HG03095 (cell line): ENCODE measurements at regions not wholly inside any gene's neighbourhood (a gene's known extent, or its start where the extent isn't known, plus 50 kb on each side); places are given as distances from the start of the nearest gene placed in this dataset.
A peak's percentile ranks its signal among the peaks of the same experiment; 100 is the strongest.

ENCODE experiments used
- ATAC-seq: cut with Tn5 transposase; IDR thresholded peaks from one replicate; pipeline ENCODE4 v1.9.1; 2021; ENCODE audit warnings: moderate library complexity; ENCODE audit not compliant: unreplicated experiment

DNA sequence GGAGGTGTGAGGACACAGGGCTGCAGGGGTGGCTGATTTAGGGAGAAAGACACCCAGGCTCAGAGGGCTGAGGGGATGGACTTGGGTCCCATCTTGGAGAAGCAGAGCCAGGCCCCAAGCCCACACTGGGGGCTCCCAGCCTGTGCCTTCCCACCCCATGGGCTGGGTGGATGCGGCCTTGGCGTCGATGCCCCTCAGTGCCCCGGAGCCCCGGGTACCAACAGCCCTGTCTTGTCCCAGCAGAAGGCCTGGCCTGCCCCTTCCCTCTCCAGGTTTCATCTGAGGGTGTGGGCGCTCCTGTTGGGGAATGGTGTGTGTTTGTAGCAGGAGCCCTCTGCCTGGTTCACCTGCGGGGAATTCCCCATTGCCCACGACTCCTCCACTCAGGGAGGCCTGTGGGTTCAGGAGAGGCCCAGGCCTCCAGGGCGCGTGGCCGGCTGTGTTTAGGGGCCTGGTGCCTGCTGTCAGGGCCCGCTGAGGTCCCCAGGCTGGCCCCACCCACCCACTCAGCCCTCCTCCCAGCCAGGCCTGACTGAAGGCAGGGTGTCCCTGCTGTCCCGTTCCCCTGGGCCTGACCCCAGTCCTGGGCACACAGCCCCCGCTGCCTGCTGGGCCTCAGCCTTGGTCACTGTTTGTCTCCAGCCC, 51.1 kb upstream of the BEGAIN start:
- ATAC-seq: no peak

DNA sequence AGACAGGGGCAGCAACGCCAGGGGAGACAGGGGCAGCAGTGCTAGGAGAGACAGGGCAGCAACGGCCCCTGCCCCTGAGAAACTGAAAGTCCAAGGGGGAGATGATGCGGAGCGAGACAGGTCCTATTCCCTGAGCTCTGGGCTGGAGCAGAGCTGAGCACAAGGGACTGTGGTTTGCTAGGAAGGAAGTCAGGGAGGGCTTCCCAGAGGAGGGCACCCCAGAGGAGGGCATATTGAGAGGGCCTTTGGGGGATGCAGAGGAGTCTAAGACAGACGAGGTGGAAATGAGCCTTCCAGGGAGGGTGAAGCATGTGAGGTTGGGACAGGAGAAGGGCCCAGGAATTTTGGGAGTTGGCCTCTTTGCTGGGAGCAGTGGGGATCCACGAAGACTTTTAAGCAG, 52.1 kb upstream of the BEGAIN start:
- ATAC-seq: no peak

DNA sequence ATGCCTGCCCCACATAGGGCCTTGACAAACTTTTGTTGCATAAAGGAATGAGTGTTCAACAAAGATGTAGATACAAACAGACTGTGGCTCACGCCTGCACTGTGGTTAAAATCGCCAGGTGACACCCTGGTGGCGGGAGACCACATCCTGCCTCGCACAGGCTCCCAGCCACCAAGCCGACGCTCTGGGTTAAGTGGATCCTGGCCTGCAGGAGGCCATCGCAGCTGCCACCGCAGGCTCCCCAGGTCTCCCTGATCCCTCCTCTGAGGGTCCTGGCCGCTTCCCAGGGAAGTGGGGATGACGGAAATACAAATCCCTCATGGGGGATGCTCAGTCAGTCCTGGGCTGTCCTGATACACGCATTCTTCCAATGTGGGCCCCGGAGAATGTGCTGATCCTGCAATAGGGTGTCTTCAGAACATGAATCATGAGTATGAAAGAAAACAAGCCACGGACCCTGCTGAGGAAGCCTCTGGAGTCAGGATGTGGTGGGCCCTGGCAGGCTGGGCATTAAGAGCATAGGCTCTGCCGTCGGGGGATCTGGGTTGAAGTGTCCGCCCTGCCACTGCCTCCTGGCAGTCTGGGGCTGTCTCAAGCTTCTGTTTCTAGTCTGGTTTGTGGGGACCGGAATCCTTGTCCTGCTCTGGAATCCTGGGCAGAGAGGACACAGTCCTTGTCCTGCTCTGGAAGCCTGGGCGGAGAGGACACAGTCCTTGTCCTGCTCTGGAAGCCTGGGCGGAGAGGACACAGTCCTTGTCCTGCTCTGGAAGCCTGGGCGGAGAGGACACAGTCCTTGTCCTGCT, 53.5 kb upstream of the BEGAIN start:
- ATAC-seq: peak; percentile 87

DNA sequence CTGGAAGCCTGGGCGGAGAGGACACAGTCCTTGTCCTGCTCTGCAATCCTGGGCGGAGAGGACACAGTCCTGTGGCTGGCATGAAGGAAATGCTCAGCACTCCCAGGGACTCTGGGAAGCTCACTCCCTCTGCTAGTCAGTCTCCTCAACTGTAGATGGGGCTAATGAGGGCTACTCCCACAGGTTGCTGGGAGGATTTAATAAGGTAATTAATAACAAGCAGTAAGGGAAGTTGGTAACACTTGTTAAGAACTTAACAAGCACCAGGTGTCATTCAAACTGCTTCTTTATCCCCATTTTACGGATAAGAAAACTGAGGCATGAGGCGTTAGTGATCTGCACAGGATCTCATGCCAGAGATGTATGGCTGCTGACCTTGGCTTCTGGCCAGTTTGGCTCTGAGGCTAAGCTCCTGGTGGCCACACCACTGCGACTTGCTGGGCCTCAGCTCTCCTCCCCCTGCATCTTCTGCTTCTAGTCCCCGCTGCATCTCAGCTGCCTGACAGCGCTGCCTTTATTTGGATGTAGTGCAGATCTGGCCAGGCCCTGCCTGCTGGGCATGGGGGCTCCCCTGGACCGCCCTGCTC, 54.1 kb upstream of the BEGAIN start:
- no peak for ATAC-seq

DNA sequence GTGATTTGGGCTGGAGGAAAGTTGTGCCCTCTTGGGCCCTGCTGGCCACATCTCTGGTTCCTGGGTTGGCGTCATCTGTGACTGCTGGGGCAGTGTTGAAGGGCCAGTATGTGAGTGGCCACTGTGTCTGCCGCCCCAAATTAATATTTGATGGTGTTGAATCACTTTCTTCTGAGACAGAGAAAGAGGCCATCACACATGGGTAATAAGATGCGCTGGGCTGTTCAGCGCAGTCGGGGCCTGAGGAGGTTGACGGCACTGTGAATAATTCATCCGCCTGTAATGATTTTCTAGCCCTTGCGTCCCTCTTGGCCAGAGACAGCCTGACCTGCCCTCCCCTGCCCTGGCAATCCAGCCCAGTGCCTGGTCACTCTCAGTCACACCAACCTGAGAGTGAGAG, 56.2 kb upstream of the BEGAIN start:
- no peak for ATAC-seq

DNA sequence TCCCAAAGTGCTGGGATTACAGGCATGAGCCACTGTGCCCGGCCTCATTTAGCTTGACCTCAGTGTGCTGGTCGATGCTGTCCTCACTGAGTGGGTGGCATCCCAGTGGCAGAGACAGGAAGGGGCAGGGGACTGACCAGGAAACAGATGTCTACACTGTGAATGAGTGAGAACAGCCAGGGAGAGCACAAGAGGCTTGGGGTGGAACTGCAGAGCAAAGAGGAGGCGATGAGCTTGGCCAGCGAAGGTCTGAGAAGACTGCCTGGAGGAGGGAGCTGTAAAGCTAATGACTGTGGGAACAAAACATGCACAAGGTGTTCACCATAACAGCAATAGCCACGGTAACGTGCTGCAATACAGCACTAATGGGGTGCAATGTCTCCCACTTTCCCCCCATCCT, 57.2 kb upstream of the BEGAIN start:
- no peak for ATAC-seq

DNA sequence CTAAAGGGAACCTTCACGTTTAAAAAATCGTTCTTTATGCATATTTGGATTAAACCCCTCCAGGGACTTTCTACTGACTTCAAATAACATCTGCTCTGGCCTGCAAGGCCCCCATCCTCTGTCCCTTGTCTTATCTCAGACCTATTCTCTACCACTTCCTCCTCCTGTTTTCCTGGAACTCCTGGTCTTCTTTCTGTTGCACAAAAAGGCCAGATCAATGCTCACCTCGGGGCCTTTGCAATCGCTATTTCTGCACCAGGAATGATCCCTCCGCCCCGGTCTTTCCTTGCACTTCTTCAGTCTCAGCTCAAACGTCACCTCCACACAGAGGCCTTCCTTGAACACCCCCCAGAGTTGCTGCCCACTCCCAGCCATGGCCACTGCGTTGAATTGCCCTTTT, 57.6 kb upstream of the BEGAIN start:
- no peak for ATAC-seq

DNA sequence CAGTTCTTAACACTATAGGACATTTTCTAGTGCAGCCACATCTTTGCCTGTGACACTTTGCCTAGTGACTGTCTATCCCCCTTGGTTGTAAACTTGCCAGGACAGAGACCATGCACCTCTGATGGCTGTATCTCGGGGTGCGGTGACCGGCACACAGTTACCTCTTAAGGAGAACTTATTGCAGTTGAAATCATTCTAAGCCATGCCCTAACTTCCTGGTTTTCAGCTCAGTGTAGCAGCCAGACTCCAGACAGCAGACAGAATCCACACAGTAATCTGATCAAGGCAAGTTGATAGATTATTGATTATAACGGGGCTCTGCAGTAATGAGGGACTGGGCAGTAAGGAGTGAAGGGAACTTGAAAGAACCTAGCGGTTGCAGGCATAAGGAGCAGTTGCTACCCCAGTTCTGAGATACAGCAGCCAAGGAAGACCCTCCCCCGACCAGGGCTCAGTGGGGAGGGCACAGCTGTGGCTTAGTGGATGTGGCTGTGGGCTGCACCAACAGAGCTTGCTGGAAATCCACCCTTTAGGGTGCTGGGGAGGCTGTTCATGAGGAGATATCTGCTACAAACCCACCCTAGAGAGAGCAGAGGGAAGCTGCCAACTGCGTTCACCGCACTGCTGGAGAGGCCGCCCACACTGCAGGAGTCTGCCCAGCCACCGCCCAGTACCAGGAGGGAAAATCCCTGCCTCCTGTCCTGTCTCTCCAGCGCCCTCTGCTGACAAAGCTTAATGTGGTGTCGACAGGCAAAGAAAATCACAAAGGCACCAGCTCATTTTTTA, 58.2 kb upstream of the BEGAIN start:
- peak; percentile 61 for ATAC-seq

DNA sequence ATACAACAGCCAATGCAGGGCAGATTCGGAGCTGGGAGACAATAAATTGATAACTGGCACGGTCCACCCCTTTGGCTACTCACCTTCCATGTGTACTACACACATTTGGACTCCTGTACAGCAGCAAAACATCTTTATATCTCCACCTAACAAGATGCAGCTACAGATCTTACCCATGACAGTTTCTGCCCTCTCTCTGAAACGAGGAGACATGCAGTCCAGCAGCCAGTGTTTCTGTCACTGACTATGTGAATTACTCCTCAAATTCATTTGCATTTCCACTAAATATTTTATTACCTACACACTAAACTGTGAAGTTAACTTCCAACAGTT, 58.7 kb upstream of the BEGAIN start:
- ATAC-seq: no peak

DNA sequence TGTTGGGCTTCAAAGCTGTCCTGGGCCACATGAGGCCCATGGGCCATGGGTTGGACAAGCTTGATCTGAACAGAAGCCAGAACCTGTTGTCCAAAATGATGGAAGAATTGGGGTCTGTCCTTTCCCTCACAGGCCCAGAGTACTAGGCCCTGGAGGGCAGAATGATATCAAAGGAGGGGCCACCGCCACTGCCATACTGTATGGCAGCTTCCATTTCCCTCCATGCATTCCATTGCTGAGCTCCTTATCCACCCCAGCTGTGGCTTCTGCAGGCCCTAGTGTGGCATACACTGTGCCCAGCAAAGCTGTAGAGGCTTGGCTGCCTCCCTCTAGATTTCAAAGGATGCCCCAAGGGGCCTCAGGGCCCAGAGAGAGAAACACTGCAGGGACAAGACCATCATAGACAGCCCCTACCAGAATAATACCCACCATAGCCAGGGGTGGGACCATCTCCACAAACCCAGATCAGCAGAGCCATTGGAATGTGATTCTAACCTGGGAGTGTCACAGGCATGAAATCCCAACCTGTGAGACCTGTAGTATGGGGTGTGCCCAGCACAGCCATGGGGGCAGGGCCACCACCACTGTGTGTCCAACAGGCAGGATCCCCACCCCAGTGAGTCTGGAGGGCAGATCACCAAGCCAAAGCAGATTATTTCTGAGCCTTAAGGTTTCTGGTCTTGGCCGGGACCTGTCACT, 61.4 kb upstream of the BEGAIN start:
- ATAC-seq: no peak

DNA sequence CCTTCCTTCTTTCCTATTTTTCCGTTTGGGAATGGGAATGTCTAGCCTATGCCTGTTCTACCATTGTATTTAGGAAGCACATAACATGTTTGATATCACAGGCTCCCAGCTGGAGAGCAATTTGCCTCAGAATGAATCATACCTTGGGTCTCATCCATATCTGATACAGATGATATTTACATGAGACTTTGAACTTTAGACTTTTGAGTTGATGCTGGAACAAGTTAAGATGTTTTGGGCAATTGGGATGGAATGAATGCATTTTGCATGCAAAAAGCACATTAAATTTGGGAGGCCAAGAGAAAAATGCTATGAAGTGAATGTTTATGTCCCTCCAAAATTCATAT, 61.9 kb upstream of the BEGAIN start:
- ATAC-seq: no peak

DNA sequence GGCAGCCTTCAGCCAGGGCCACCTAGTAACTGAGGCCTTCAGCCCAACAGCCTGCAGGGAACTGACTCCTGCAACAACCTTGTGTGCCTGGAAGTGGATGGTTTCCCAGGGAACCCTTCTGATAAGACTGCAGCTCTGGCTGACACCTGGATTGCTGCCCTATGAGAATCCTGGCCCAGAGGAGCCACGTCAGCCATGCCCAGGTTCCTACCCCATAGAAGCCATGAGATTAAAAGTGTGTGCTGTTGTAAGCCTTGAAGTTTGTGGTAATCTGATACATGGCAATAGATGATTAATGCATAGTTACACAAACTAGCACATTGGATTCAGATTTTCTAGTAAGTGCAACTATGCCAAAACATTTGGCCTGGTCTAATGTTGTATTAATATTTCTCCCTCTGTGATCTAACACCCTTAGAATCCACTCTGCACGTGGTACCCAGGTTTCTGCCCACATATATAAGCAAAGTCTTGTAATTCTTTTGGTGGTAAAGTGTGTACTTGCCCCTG, 64.8 kb upstream of the BEGAIN start:
- ATAC-seq: no peak

DNA sequence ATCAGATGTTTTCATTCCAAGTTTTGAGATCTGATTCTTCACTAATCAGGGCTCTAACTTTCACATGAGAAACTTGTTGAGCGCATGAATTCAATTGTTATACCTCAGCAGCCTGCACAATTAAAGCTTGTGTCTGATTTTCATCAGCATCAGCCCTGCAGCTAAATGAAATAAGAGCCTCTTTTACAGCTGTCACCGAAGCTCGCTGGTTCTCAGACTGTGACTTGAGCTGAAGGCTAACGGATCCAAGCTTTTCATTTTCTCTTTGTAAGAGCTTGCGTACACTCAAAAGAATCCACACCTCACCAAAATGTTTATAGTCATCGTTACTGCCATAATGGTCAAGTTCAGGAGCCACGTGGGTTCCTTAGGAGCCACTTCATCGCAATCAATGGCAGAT, 65.5 kb upstream of the BEGAIN start:
- ATAC-seq: no peak

DNA sequence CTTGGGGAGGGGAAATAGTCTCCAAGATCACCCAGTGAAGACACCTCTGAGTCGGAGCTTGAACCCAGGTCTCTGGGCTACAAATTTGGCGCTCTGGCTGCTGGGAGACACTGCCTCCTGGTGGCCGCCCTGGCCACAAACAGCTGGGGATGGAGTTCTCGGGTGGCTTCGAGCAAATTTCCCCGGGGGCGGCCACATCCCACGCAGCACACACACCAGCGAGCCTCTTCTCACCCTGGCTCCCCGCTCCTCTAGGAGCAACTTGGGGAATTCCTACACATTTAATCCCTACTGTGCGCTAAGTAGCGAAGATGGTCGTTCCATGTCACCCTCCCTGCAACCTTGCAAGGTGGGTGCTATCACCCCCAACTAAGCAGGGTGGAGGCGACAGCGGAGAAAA, 66.2 kb upstream of the BEGAIN start:
- no peak for ATAC-seq

DNA sequence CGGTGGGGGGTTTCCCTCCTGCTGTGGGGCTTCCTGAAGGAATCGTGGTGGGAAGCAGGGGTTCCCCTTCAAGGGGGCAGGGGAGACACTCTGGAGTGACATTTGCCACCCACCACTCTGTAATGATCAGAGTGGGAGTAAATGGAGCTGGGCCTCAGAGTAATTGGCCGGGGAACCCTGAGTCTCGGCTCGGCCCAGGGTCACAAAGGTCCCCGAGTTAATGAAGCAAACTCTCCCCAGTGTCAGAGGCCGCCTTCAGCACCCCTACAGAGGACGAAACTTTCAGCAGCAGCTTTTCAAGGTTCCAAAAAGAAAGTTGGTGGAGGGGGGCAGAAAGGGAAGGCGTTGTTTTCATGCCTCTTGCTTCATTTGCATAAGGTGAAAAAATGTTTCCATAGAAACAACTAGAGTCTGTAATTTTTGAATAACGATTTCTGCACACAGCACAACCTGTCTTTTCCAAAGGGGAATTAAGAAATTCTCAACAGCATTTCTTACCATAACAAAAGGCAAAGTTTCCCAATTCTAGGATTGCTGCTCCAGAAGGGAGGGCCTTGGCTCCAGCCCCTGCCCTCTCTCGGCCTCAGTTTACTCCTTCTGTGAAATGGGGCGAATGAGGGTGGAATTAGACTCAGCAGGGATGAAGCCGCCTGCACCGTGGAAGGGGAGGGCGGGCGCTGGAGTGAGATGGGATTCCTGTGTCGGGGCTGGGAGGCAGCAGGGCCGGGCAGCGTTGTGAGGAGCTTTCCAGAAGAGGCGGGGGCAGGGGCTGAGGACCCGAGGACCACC, 67.0 kb upstream of the BEGAIN start:
- ATAC-seq: no peak

DNA sequence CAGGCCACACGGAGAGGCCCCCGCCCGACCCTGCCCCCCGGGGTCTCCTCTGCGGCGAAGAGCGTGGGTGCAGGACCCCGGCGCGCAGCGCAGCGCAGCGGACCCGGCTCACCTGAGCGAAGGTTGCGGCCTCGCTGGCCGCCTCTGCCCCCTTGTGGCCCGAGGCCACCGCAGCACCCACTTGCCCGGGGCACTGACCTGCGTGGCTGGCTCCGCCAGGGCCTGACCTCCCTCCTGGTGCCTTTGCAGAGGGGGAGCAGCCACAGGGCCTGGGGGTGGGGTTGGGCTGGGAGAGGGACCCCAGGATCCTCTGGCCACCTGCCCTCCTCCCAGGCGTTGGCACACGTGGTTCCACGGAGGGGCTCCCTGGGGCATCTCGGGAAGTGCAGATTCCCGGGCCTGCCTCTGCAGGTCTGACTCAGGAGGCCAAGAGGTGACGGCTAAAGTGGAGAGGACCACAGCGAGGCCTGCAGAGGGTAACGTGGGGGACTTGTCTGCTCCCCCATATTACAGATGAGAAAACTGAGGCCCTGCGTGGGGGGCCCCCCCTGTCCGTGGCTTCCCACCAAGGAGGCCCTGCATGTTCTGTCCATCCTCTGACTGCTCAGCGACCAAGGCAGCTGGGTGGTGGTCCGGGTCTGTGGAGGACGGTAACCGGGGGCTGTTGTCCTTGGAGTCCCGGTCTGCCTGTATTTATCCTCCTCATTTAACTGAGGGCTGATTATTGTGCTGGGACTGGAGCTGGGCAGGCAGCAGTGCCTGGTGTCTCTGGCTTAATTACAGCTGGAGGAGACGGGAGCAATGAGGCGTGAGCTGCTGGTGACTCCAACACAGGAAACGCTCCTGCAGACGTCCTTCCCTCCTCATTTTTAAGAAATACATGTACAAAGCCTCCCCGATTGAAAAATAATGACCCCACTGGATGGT, 67.9 kb upstream of the BEGAIN start:
- ATAC-seq: no peak

DNA sequence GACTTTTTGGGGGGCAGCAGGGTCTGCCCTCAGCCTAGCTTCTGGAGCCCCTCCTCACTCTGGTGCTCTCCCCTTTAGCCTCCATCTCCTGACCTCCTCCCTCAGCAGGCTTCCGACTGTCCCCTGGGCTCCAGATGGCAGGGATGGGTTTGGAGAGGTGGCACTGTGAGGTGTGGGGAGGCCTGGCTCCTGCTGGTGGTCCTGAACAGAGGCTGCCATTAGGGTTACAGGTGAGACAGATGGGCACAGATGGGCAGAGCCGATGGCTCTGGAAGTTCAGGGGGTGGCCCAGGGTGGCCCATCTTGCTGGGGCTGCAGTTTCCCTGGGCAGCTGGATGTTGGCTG, 68.5 kb upstream of the BEGAIN start:
- no peak for ATAC-seq

DNA sequence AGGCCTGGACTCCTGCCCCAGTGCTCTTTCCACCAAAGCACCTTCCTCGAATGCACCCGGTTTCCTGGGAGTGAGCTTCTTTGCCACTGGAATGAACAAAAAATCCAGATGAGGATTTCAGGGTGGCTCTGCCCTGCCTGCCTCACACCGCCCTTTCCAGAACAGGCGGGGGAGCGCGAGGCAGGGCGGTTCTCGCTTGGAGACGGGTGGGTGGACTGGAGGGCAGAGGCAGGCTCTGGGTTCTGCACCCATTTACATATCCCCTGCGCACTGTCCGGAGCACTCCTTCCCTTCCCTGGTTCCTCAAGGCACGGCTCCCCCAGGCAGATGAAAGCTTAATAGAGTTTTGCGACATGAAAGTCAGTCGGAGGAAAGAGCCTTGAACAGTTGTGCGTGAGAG, 69.7 kb upstream of the DLK1 start:
- no peak for ATAC-seq

DNA sequence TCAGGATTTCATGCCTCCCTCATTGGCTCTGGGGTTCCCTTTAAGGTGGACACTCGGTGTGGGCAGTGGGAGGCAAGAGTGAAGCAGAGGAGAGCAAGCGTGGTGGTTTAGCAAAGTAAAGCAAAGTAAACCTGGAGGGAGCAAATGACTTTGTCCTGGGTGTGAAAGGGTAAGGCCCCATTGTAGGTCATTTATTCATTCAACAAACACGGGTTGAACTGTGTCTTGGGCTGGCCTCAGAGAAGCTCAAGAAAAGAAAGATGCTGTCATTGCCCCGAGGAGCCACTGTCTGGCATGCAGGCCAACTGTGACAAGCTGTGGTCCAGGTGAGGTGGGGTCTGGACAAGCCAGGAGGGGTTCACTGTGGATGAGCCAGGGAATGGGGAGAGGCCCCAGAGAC, 68.9 kb upstream of the DLK1 start:
- ATAC-seq: no peak
